H1 (cell line): ENCODE measurements at regions not wholly inside any gene's neighbourhood (a gene's known extent, or its start where the extent isn't known, plus 50 kb on each side); places are given as distances from the start of the nearest gene placed in this dataset.

Experiments used
- BRCA1 ChIP-seq: IDR thresholded peaks from 2 replicates; pipeline ENCODE4 v1.6.1; 2012; ENCODE audit warnings: low read depth, low read length, improper control_type of control experiment
- CHD1 ChIP-seq: IDR thresholded peaks from 2 replicates; pipeline ENCODE4 v1.6.1; 2012; ENCODE audit warnings: low read depth, low read length, improper control_type of control experiment
- CHD2 ChIP-seq: IDR thresholded peaks from 2 replicates; pipeline ENCODE4 v1.6.1; 2012; ENCODE audit warnings: low read length, improper control_type of control experiment
- CTCF ChIP-seq, 3 experiments: IDR thresholded peaks; 1 replicate in 2 of 3; 2 replicates in 1 of 3; pipeline versions ENCODE4 v1.5.1 to v1.6.1; 2011; ENCODE audit warnings: low read length in 3 of 3, mild to moderate bottlenecking in 3 of 3, inconsistent platforms in 2 of 3, low read depth in 1 of 3, moderate library complexity in 1 of 3; ENCODE audit not compliant: insufficient read depth in 1 of 3; ENCODE audit errors: control extremely low read depth in 1 of 3
- EP300 ChIP-seq, 2 experiments: IDR thresholded peaks; 1 replicate in 1 of 2; 2 replicates in 1 of 2; pipeline ENCODE4 v1.6.1; 2011 to 2012; ENCODE audit warnings: low read depth in 2 of 2, low read length in 2 of 2, mild to moderate bottlenecking in 2 of 2, borderline replicate concordance in 1 of 2, inconsistent platforms in 1 of 2, moderate library complexity in 1 of 2
- EZH2 ChIP-seq: fragments of 200-600 bp; sonication (generic); IDR thresholded peaks from 2 replicates; pipeline ENCODE4 v1.7.1; 2012; ENCODE audit warnings: low read depth, mild to moderate bottlenecking, moderate library complexity, low read length, inconsistent platforms; ENCODE audit not compliant: severe bottlenecking
- GABPA ChIP-seq: IDR thresholded peaks from 2 replicates; pipeline ENCODE4 v1.6.1; 2011; ENCODE audit warnings: mild to moderate bottlenecking, low read length, moderate library complexity, borderline replicate concordance; ENCODE audit not compliant: insufficient read depth
- PHF8 ChIP-seq: fragments of 200-600 bp; sonication (generic); conservative IDR thresholded peaks from 2 replicates; pipeline ENCODE4 v1.7.1; 2012; ENCODE audit warnings: low read depth, mild to moderate bottlenecking, inconsistent platforms, low read length, moderate library complexity
- POLR2A ChIP-seq, 2 experiments: IDR thresholded peaks; 1 replicate in 1 of 2; 2 replicates in 1 of 2; pipeline ENCODE4 v1.6.1; 2011; ENCODE audit warnings: low read depth in 2 of 2, low read length in 2 of 2, mild to moderate bottlenecking in 2 of 2; ENCODE audit errors: control extremely low read depth in 1 of 2
- RNF2 ChIP-seq: fragments of 200-900, 300-1000 bp; sonication (generic); IDR thresholded peaks from 2 replicates; pipeline ENCODE4 v1.7.1; 2016; ENCODE audit warnings: borderline replicate concordance, low read depth, mild to moderate bottlenecking, antibody characterized with exemption, low read length; ENCODE audit not compliant: poor library complexity, severe bottlenecking; ENCODE audit errors: missing control alignments
- SIN3A ChIP-seq, 2 experiments: IDR thresholded peaks in 1 of 2; conservative IDR thresholded peaks in 1 of 2; 2 replicates each; pipeline ENCODE4 v1.6.1; 2011 to 2012; ENCODE audit warnings: low read length in 2 of 2, improper control_type of control experiment in 1 of 2, low read depth in 1 of 2, mild to moderate bottlenecking in 1 of 2
- ZNF274 ChIP-seq: IDR thresholded peaks from 2 replicates; pipeline ENCODE4 v1.7.0; 2012; ENCODE audit warnings: low read length, borderline replicate concordance; ENCODE audit errors: extremely low read depth

- TF ChIP-seq CTCF (IDR thresholded peaks at IDR 0.05; ENCODE audit: control extremely low read depth in 1 of 3, insufficient read depth in 1 of 3, low read depth in 1 of 3, low read length in 3 of 3) (no peak), ZNF274 (no peak), EP300 (IDR thresholded peaks at IDR 0.05; ENCODE audit: borderline replicate concordance in 1 of 2, low read depth in 2 of 2, low read length in 2 of 2) (no peak), POLR2A (IDR thresholded peaks at IDR 0.05; ENCODE audit: control extremely low read depth in 1 of 2, low read depth in 2 of 2, low read length in 2 of 2) (no peak), SIN3A (conservative IDR thresholded peaks at IDR 0.05 in 1 of 2, IDR thresholded peaks at IDR 0.05 in 1 of 2; ENCODE audit: low read depth in 1 of 2, low read length in 2 of 2) (no peak), PHF8 (no peak), CHD1 (no peak), CHD2 (no peak), EZH2 (no peak), RNF2 (no peak), BRCA1 (no peak), GABPA (no peak)
Observed at GRCh38 chr15:89414571-89414970, 79.9 kb upstream of the POLG start.
